ENCODE measurements at regions not wholly inside any gene's neighbourhood (a gene's known extent, or its start where the extent isn't known, plus 50 kb on each side); places are given as distances from the start of the nearest gene placed in this dataset.

DNA sequence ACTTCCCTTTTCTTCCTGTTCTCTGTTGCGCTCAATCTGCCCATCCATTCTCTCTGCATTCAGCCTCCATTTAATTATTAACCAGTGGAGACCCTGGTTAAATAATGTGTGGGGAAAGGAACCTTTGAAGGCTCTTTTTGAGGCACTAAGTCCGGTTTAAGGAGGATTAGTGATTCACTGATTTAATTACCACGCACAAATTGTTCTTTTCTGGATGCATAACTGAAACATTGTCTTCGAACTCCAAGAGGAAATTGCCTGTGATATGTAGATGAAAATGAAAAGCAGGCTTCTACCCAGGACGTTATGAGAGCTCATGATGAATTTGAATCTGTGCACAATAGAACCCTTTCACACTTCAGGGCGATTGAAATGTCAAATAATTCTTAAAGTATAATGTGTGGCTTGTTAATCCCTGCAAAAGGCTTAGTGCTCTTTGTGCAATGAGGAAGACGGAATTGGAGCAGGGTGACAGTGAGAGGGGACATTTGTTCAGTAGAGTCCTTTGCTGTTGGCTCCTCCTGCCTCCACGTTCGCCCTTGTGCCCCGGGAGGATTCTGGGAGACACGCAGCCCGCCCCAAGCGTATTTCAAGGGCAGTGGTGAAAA lies 51.1 kb upstream of the ZNF236 start:
- no peak for DNase-seq

DNA sequence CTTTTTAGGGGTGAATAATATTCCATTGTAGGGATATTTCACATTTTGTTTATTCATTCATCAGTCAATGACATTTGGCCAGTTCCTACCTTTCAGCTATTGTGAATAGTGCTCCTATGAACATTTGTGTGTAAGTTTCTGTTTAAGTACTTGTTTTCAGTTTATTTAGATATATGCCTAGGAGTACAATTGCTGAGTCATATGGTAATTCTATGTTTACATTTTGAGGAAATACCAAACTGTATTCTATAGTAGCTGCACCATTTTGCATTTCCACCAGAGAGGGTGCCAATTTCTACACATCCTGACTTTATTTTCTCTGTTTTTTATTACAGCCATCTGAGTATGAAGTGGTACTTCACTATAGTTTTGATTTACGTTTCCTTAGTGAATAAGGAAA lies 54.4 kb upstream of the ZNF236 start:
- no peak for DNase-seq

DNA sequence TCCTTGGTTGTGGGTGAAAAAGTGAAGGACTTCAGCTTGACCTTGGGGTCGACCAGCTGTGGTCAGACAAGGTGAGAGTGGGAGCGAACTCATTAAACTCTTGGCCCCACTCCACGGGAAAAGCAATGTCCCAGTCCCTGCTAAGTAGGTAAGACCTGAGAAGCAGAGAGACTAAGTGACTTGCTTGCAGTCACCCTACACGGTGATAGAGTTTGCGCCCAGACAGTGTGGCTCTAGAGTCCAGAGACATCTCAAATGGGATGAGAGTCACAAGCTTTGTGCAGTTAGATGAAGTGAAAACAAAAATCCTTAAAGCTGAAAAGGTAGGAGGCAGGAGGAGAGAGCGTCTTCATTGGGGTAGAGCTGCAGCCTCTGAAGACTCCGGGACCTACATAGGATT lies 55.9 kb upstream of the ZNF236 start:
- no peak for DNase-seq

DNA sequence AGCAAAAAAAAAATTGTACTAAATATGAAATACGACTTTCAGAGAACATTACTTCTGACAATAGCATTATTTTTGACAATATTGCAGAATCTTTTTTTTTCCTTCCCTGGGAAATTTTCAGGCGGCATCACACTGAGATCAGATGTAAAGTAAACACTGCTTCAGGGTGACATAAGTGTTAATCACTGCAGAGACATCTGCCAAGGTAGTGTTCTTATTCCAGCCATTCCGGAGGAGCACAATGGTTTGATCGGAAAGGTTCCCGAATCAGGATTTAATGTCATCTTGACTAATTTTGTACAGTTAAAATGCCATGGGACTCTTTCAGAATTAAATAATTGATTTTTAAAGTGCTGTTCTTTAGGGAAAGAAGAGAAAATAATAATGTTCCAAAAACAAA lies 56.7 kb upstream of the ZNF236 start:
- DNase-seq: no peak

DNA sequence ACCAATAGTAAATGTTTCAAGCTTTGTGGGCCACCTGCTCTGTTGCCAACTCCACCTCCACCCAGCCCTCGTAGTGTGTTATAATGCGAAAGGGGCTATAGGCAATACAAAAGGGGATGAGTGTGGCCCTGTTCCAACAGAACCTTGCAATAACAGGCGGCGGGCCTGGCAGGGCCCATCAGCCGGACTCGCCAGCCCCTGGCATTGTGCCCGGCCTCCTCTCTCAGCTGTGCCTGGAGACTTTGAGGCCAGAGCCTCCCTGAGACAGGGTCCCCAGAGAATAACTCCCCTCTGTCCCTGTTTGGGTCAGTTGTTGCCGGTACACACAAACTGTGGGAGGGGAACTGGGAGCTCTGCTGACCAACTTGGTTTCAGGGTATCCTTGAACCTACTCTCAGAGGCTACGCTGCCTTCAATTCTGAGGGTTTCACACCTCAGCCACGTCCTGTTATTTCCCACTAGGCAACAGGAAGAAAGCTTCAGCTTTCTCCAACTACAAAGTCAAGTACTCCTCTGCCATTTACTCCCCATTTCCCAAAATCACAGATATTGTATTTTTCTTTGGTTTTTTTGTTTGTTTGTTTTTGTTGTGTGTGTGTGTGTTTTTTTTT lies 58.0 kb upstream of the ZNF236 start:
- no peak for DNase-seq

DNA sequence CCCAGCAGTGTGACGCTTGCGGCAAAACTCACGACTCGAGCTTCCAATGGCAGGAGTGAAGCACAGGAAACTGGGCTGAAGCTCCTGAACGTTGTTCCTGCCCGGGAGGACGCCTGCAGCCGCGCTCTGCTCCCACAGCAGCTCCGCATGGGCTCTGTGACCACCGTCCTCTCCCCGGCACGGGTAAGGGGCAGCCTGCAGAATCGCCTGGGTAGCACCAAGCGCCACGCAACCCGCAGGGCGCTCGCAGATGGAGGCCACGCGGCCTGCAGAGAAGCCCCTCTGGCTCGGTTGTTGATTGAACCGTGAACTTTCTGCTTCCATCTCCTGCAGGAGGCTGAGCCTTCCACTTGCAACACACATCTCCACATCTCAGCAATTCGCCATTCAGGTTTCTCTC lies 63.3 kb upstream of the ZNF236 start:
- DNase-seq: no peak

DNA sequence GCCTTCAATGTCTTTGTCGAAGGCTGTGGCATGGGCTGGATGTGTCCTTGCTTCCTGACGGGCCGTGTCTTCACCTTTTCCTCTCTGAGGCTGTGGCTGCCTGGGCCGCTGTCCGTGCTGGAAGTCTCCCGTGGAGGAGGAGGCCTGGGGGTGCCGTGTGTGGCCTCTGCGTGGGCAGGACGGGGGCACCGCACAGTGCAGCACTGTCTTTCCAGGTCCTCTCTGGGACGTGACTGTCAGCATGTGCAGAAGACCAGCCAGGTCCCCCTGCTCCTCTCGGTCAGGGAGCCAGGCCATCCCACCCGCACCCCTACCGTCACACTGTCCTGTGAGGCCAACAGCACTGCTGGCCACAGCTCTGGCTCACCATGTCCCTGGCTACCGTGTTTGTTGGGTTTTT lies 64.4 kb upstream of the ZNF236 start:
- DNase-seq: no peak

DNA sequence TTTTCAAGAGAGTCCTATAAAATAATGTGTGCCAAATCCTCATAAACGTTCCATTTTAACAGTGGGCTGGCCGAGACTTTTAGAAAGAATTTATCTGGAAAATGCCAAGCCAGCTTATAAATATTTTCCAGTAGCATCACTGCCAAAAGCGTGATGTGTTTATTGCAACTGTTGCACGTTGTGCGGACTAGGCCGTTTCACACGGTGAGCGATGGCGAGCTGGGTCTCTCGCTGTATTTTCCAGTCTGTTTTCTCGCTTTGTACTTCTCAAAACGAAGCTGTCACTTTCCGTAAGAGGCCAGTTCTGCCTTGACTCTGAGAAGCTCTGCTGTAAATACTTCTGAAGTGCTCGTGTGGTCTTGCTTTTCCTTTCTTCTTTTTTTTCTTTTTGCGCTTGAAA lies 65.0 kb upstream of the ZNF236 start:
- no peak for DNase-seq

DNA sequence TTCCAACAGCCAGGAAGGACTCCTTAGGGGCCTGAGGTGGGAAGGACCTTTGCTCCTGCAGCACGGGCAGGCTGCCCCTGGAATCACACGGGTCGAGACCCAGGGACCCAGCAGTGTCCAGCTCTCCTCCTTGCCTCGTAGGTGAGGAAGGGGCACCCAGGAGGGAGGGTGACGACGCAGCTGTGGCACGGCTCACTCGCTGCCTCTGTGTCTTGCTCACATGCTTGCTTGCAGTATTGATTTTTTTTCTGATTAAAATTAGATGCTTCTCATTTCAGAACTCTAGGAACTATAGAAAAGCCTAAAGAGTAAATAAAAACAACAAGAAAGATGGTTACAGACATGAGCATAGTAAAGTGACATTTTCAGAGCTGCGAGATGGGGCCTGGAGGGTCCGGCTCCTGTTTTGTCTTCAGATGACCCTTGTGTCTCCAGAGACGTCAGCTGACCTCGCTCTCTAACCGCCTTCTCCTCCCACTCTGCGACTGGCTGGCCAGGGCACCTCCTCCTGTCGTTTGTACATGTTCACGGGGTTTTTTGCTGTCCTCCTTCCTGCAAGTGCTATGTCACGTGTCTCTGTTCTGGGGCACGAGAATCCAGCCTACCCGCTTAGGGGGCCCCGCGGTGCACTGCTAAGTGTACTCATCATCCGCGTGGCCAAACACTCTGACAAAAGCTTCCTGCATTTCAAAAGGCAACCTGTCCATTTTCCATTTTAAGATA lies 65.7 kb upstream of the ZNF236 start:
- DNase-seq: no peak

DNA sequence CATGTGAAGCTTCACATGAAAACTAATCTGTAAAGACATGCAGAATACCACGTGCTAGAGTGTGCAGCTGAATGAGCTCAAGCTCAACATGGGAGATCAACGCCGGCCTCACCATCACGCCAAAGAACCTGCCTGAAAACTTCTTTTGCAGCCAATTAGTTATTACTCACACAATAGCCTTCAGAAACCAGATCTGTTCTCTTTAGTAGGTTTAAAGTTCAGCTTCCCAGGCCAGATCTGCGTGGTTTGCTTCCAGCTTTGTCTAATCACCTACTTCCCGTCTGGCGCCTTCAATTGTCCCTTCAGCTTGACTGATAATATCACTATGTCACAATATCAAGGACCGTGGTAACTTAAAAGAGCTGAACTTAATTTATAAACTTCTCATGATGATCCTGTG lies 68.0 kb upstream of the ZNF236 start:
- peak; percentile 22 for DNase-seq

DNA sequence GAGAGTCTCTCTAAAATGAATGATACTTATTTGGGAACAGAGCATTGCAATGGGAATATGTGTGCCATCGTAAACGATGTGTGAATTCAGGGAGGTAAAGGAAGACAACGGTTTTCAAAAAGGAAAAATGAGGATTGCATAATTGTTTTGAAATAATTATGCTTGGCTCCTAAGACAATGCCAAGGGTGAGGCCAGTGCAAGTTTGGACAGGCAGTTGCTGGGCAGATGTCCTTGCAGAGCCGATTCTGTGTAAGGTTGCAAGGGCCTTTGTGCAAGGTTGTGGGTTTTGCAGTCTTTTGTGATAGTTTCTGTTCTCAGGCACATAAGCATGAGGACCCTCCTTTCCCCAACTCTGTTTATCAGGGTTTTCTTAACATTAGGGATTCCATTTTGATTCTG lies 70.0 kb upstream of the ZNF236 start:
- DNase-seq: no peak

DNA sequence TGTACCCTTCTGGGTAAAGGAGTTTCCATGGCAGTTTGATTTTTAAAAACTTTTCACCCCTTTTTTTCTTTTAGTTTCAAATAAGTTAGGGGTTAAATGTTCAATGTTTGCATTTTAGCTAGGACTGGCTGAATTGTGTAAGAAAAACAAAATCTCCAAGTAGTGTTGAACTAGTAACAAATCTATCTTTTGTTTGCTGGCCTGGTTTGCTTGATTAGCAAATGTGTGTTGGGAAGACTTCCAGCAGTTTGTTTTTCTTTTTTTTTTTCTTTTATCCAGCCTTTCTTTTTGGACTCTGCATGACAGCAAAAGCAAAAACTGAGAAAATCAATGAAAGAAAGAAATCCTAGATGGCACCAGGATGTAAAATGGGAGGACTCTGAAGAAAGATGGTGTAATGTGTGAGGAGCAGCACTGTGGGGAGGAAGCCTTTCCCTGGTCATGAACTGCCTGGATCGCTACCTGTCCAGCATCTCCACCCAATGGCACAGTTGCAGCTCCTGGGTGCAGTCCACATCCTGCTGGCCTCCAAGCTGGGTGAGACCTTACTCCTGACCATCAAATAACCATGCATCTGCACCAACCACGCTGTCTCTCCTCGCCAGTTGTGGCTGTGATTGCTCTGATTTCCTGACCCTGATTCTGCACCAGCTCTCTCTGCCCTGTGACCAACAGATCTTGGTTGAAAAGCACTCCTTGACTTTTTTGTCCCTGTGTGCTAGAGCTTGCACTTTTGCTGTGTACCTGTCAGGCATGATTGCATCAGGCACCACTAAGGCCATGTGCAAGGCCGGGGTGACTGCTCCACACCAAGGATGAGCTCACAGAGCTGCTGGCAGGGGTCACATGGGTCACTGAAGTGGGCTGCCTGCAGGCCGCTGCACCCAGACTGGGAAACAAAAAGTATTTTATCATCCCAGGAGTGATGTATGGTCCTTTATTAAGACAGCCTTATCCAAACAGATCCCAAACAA lies 71.2 kb upstream of the ZNF236 start:
- DNase-seq: no peak

DNA sequence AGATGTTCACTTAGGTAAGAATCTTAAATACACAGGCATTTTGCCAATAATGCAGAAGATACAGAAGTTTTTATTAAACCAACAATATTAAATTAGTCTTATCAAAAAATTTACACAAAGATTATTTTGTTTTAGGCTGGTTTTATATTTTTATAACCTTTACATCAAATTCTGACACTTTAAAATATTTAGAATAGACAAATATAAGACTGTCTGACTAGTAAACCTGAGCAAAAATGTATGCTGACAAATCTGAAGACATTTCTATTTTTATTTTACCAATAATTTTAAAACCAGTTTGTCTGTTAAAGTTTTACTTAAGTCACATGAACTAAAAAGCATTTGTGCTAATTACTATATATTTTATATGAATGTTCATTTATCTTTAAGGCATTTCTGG lies 72.1 kb upstream of the ZNF236 start:
- DNase-seq: no peak

DNA sequence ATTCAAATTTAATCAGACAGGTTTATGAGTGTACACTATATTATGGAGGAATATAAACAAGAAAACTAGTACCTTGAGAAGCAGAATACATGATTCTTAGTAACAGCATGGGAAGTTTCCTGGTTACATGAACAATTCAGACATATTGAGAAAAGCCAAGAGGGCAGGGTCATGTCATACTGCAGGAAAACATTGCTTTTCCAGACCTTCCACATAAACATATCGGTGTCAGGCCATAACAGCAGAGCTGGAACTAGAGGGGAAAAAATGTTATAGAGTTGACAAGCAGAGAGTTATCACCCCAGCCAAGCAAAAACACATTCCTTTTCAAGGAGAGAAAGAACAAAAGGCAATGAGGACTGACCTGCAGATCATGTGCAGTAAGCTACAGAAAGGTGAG lies 74.7 kb upstream of the ZNF236 start:
- no peak for DNase-seq

DNA sequence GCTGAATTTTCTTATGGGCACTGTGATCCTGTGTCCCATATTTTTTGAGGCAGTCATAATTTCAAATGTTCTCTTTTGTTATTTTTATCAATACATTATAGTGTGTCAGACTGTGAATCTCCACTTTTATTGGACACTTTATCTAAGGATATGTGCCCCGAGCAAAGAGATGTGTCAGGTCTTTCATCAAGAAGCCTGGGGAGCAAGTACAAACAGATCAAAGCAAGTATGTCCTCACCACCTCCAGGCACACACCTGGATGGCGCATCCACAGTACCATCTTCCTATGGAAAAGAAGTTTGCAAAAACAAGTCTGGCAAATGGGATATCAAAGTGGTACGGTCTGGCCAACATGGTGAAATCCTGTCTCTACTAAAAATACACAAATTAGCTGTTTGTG lies 81.0 kb upstream of the ZNF236 start:
- no peak for DNase-seq

DNA sequence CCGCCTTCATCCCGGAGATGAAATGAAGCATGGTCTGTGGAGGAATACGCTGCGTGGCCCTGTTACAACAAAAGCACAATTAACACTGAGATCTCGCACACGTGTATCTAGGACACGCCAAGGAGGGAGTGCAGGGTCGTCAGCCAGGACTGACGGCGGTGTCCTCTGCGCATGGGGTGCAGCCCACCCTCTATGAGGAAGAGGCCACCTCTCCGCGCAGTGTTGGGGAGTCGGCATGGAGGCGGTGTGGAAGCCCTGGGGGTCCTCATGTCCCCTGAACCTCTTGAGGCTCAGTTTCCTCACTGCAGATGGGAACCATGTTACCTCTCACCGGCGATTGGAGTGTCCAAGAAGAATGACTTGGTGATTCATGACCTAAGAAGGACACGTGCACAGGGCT lies 86.0 kb upstream of the ZNF236 start:
- DNase-seq: no peak

DNA sequence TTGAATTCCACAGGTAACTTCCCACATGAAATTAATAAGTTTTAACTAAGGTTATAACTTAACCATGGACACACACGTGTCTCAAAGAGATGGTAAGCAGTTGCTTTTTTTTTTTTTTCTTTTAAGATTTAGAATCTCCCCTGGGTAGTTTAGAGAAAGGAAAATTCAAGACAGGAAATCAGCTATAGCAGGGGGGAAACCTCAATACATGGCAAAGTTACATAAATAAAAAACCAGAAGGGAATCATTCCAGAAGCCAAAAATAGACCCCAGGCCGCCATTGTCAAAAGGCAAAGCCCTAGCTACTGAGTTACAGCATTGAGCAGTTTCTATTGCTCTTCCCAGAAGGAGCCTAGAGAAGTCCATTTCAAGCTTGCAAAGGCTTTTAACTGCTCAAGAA lies 91.5 kb upstream of the ZNF236 start:
- DNase-seq: no peak

DNA sequence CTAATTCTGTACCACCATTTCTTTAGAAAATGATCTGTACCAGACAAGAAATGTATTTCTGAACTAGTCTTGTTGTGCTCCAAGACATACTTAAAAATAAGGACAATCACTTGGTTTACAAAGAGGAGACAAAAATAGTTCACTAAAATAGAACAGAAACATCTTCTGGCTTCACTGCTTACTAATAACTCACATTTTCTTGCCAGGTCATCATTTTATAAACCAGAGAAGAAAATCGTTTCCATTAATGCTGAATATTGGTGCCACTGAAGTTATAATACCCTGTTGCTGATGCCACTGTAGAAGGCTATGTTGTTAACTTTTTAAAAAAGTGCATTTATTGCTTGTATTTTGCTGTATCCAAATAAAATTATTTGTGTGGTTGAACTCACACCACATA lies 94.8 kb upstream of the ZNF236 start:
- DNase-seq: no peak

DNA sequence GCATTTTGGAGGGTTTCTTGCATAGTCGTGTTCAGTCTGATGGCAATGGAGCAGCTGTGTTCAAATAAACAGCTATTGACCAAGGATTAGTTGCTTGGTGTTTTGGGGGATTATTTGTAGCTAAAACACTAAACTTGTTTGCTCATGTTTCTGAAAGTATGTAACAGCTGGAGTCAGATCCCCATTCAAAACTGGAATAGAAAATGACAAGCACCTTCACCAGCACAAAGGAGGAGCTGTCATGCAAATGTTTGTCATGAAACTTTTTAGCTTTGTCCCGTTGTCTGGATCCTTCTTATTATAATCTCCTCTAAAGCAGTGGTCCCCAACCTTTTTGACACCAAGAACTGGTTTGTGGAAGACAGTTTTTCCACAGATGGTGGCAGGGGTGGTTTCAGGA lies 96.9 kb upstream of the ZNF236 start:
- no peak for DNase-seq

DNA sequence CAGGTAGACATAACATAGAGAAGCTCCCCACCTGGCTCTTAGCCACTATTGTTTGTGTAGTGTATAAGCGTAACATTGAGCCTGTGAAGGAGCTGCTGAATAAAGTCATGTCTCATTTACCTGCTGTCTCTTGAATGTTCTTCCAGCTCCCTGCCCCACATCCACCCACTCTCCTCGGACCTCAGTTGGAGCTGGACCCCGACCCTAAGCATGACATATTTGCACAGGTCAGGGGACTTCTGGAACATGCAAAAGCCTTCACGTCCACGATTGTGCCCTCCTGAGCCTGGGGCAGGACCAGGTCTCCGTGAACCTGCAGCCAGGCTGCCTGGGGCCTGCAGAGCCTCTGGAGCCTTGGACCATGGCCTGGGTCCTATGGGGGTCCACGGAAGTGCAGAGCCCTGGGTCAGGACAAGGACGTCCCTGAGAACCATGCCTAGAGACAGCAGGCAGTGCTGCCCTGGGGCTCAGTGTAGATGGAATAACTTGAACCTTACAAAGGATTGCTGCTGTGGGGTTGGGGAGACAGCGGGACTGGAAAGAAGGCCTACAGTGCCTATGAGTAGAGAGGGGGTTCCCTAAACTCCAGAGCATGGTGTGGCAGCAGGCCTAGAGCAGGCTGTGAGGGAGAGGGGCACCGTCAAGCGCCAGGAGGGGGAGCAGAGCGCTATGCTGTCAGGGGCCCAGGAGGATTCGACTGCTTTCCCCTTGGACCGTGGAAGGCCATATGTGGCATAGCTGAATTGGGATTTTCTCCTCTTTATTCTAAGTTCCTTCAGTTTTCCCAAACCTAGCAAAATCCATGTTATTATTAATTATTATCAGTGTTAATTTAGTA lies 99.9 kb upstream of the ZNF236 start:
- no peak for DNase-seq

DNA sequence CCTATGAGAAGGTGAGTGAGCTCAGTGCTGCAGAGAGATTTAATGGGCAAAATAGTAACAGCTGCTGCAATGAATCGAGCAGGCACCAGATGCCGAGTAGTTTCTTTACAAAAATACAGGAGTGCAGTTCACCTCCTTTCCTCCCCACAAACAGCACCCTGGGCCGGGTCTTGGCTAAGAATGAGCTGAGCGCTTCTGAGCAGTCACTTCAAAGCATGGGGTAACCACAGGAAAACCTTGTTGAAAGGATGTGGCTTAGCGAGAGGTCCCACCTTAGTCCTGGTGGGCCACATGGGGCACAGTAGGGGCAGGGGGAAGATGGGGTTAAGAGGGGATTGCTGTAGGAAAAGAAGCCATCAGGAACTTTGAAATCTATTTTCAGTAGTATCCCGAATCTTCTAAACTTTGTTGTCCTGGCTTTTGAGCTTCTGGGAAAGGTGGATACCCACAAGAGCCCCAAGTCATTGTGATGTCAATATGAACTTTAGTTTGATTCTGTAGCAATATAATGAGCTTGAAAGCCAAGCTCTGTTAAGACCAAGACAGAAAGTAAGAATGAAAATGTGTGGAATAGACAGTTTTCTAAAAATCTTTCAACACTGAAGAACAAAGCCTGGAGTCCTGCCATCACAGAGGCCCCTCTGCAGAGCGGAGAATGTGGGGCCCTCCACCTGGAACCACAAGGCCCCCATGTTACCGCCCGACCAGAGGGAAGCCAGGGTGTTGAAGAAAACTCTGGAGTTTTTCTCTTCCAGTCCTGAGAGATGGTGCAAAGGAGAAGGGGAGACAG lies 101.0 kb upstream of the ZNF236 start:
- DNase-seq: no peak

DNA sequence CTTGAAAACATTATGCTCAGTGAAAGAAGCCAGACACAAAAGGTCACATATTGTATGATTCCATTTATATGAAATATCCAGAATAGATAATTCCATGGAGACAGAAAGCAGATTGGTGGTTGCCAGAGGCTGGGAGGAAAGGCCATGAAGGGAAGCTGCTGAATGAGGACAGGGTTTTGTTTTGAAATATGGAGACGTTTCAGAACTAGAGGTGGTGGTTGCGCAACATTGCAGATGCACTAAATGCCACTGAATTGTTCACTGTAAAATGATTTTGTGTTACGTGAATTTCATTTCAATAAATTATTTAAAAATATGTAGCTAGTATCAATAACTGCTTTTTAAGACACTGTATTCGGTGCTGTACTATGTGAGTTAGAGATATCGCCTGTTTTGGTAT lies 101.7 kb upstream of the ZNF236 start:
- DNase-seq: no peak

All from OCI-M1 (cell line).